ENCODE measurements at regions not wholly inside any gene's neighbourhood (a gene's known extent, or its start where the extent isn't known, plus 50 kb on each side); places are given as distances from the start of the nearest gene placed in this dataset.

DNA sequence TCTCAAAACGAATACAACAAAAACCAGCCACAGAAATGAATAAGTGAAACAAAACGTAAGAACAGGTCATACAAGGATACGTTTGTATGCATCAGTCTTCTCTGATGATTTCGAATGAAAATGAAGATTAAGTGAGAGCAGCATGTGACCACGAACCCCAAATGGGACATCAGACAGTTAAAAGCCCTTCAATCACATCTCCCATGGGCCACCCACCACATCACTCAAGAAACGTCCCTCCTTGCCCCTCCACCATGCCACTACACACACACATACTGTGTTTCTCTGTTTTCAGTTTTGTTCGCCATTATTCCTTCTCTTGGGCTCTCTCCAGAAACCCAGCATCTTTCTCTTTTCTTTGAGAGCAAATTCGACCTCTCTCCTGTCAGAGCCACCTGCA, 355.6 kb upstream of the KAZN start:
- no peak for TF ChIP-seq POLR2A (IDR thresholded peaks at IDR 0.05)
- no peak for TF ChIP-seq CTCF (IDR thresholded peaks at IDR 0.05)
- no peak for TF ChIP-seq EP300 (IDR thresholded peaks at IDR 0.05)
